ENCODE measurements at regions not wholly inside any gene's neighbourhood (a gene's known extent, or its start where the extent isn't known, plus 50 kb on each side); places are given as distances from the start of the nearest gene placed in this dataset.
A peak's percentile ranks its signal among the peaks of the same experiment; 100 is the strongest.

GRCh38 chr2:160891353-160891740 lies 268.9 kb upstream of the TANK start:
- DNase-seq (ENCODE audit: low spot score in 2 of 2): no peak
- no peak for TF ChIP-seq CTCF (IDR thresholded peaks at IDR 0.05)
- WGBS, 2 donors: 73 to 87% methylated on average over 6 of the region's 6 CpGs
- peak overlapping the region in 1 of 4 donors; percentile 28 for H3K27ac ChIP-seq
- H3K36me3 ChIP-seq: no peaks in the 10 kb centered on the region
- peaks cover 0 to 2% (median 0%) of the 10 kb centered on the region in 4 donors for H3K9me3 ChIP-seq
- H3K4me1 ChIP-seq: peaks cover 0 to 7% (median 0%) of the 10 kb centered on the region in 4 donors
- no peak overlapping the region for H3K4me3 ChIP-seq
- H3K27me3 ChIP-seq: no peaks in the 10 kb centered on the region

- no peak overlapping the region for H3K4me3 ChIP-seq
- H3K9me3 ChIP-seq: peaks cover 0 to 2% (median 0%) of the 10 kb centered on the region in 4 donors
- no peak for DNase-seq (ENCODE audit: low spot score in 2 of 2)
- H3K27me3 ChIP-seq: no peaks in the 10 kb centered on the region
- H3K36me3 ChIP-seq: no peaks in the 10 kb centered on the region
- TF ChIP-seq POLR2A (IDR thresholded peaks at IDR 0.05) (no peak), EP300 (IDR thresholded peaks at IDR 0.05) (no peak), CTCF (IDR thresholded peaks at IDR 0.05) (no peak)
- WGBS, 2 donors: 41 to 67% methylated on average over 7 of the region's 7 CpGs
- peaks cover 0 to 7% (median 0%) of the 10 kb centered on the region in 4 donors for H3K4me1 ChIP-seq
- peak overlapping the region in 1 of 4 donors; percentile 28 for H3K27ac ChIP-seq
Measured at GRCh38 chr2:160892204-160892603, 268.0 kb upstream of the TANK start.

GRCh38 chr2:160893581-160893980 lies 266.6 kb upstream of the TANK start:
- Histone ChIP-seq H3K4me1 (peaks cover 0 to 7% (median 0%) of the 10 kb centered on the region in 4 donors), H3K27me3 (no peaks in the 10 kb centered on the region), H3K9me3 (peaks cover 0 to 2% (median 0%) of the 10 kb centered on the region in 4 donors), H3K36me3 (no peaks in the 10 kb centered on the region), H3K27ac (no peak overlapping the region), H3K4me3 (no peak overlapping the region)
- 78 to 84% methylated on average over 8 of the region's 8 CpGs for WGBS, 2 donors
- TF ChIP-seq POLR2A (IDR thresholded peaks at IDR 0.05): no peak
- no peak for TF ChIP-seq EP300 (IDR thresholded peaks at IDR 0.05)
- TF ChIP-seq CTCF (IDR thresholded peaks at IDR 0.05): no peak
- DNase-seq (ENCODE audit: low spot score in 2 of 2): no peak

GRCh38 chr2:160898581-160899307 lies 261.5 kb upstream of the TANK start:
- Histone ChIP-seq H3K4me1 (peaks cover 0 to 12% (median 0%) of the 10 kb centered on the region in 4 donors), H3K4me3 (no peak overlapping the region), H3K27me3 (no peaks in the 10 kb centered on the region), H3K36me3 (no peaks in the 10 kb centered on the region), H3K27ac (no peak overlapping the region), H3K9me3 (peaks cover 0 to 2% (median 0%) of the 10 kb centered on the region in 4 donors)
- no peak for TF ChIP-seq EP300 (IDR thresholded peaks at IDR 0.05)
- no peak for TF ChIP-seq POLR2A (IDR thresholded peaks at IDR 0.05)
- no peak for TF ChIP-seq CTCF (IDR thresholded peaks at IDR 0.05)
- WGBS, 2 donors: 51 to 54% methylated on average over 6 of the region's 6 CpGs
- no peak for DNase-seq (ENCODE audit: low spot score in 2 of 2)

GRCh38 chr2:160901613-160902012 lies 258.6 kb upstream of the TANK start:
- H3K27me3 ChIP-seq: no peaks in the 10 kb centered on the region
- no peak overlapping the region for H3K4me3 ChIP-seq
- no peaks in the 10 kb centered on the region for H3K36me3 ChIP-seq
- no peak for TF ChIP-seq CTCF (IDR thresholded peaks at IDR 0.05)
- no peak for TF ChIP-seq EP300 (IDR thresholded peaks at IDR 0.05)
- no peak for TF ChIP-seq POLR2A (IDR thresholded peaks at IDR 0.05)
- H3K9me3 ChIP-seq: no peaks in the 10 kb centered on the region
- H3K4me1 ChIP-seq: peaks cover 0 to 12% (median 0%) of the 10 kb centered on the region in 4 donors
- DNase-seq (ENCODE audit: low spot score in 2 of 2): no peak
- H3K27ac ChIP-seq: no peak overlapping the region
- 19 to 27% methylated on average over 4 of the region's 4 CpGs for WGBS, 2 donors

Measured in tibial nerve (tissue), 4 donors.